ENCODE measurements at regions not wholly inside any gene's neighbourhood (a gene's known extent, or its start where the extent isn't known, plus 50 kb on each side); places are given as distances from the start of the nearest gene placed in this dataset.
A peak's percentile ranks its signal among the peaks of the same experiment; 100 is the strongest.
"Not testable (repeated sequence)": the region's sequence is repeated elsewhere in the genome, so short reads cannot be mapped to it uniquely, and the experiment has no call there.

GRCh38 chr3:185995352-185995751 lies 57.5 kb upstream of the TRA2B start:
- no peak for DNase-seq
- intact Hi-C loops (cut with DNase I), result no loop called here
- Histone ChIP-seq H3K36me3 (no peaks in the 10 kb centered on the region), H3K27ac (no peak overlapping the region), H3K9me3 (no peaks in the 10 kb centered on the region), H3K27me3 (peaks cover 0 to 11% (median 0%) of the 10 kb centered on the region in 4 donors), H3K4me1 (no peaks in the 10 kb centered on the region), H3K4me3 (no peak overlapping the region)
- WGBS, 2 donors, result 78 to 84% methylated on average over 3 of the region's 3 CpGs
- TF ChIP-seq POLR2A (IDR thresholded peaks at IDR 0.05), result no peak
- TF ChIP-seq, protein P1, sequence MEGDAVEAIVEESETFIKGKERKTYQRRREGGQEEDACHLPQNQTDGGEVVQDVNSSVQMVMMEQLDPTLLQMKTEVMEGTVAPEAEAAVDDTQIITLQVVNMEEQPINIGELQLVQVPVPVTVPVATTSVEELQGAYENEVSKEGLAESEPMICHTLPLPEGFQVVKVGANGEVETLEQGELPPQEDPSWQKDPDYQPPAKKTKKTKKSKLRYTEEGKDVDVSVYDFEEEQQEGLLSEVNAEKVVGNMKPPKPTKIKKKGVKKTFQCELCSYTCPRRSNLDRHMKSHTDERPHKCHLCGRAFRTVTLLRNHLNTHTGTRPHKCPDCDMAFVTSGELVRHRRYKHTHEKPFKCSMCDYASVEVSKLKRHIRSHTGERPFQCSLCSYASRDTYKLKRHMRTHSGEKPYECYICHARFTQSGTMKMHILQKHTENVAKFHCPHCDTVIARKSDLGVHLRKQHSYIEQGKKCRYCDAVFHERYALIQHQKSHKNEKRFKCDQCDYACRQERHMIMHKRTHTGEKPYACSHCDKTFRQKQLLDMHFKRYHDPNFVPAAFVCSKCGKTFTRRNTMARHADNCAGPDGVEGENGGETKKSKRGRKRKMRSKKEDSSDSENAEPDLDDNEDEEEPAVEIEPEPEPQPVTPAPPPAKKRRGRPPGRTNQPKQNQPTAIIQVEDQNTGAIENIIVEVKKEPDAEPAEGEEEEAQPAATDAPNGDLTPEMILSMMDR (IDR thresholded peaks at IDR 0.05), result no peak

DNA sequence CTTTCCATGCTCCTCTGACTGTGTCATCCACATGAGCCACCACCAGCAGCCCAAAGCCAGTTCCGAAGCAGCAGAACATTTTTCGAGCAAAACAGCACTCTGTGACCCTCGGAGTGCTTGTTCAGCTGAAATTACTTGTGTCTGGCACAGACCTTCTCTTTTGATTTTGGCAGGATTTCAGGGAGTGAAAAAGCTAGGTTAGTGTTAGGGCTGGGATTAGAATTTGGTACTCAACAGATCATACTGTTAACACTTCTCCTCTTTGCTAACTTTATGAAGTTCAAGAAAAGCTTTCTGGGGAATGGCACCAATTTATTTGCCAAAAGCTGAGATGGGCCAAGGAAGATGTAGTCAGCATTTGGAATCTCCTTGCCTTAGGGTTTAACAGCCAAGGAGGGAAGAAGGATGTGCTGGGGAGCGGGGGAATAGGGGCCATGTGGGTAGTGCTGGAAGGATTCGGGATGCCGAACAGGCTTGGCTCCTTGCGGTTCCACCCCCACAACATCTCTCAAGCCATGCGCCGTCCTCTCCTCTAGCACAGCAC lies 55.1 kb upstream of the TRA2B start:
- Histone ChIP-seq H3K4me1 (no peaks in the 10 kb centered on the region), H3K4me3 (no peak overlapping the region), H3K9me3 (no peaks in the 10 kb centered on the region), H3K27me3 (peaks cover 0 to 7% (median 0%) of the 10 kb centered on the region in 4 donors), H3K36me3 (no peaks in the 10 kb centered on the region), H3K27ac (peak overlapping the region in 2 of 4 donors; percentile 26 to 33)
- WGBS, 2 donors, result 66% methylated on average over 9 of the region's 9 CpGs
- TF ChIP-seq POLR2A (IDR thresholded peaks at IDR 0.05), result no peak
- TF ChIP-seq, protein P1 (IDR thresholded peaks at IDR 0.05), result no peak
- DNase-seq, result no peak
- intact Hi-C loops (cut with DNase I), result no loop called here

DNA sequence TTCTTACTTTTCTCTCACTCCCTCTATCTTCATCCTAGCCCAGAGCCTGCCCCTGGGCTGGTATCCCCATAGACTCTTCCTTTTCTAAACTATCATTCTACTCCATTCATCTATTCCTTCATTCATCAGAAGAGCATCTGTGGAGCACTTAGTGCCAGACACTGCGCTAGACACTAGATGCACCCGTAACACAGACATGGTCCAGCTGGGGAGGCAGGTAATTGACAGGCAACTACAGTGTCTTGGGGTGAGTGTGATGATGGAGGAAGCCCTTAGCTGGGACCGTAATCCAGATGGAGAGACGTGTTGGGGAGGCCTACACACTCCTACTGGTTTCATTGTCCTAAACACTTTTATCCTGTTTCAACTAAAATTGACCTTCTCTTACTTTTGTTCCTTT lies 53.2 kb upstream of the TRA2B start:
- H3K36me3 ChIP-seq; H3K9me3 ChIP-seq; H3K4me3 ChIP-seq; H3K27ac ChIP-seq; intact Hi-C loops (cut with DNase I); H3K4me1 ChIP-seq; DNase-seq; H3K27me3 ChIP-seq: not testable (repeated sequence)
- 92 to 100% methylated on average over 1 to 4 of the region's 4 CpGs for WGBS, 2 donors

- intact Hi-C loops (cut with DNase I), result loop anchor here (10.0 kb wide), 1 partner anchor 555 kb away; the partner anchor contains the start of gene CRYGS
- no peak overlapping the region for H3K4me3 ChIP-seq
- no peaks in the 10 kb centered on the region for H3K9me3 ChIP-seq
- H3K4me1 ChIP-seq, result peaks cover 0 to 3% (median under 1%) of the 10 kb centered on the region in 3 donors
- DNase-seq, result no peak
- peaks cover 0 to 7% (median 0%) of the 10 kb centered on the region in 4 donors for H3K27me3 ChIP-seq
- WGBS, 2 donors, result 91 to 92% methylated on average over 3 of the region's 3 CpGs
- no peaks in the 10 kb centered on the region for H3K36me3 ChIP-seq
- H3K27ac ChIP-seq, result no peak overlapping the region
- TF ChIP-seq, protein P1 (IDR thresholded peaks at IDR 0.05), result no peak
- no peak for TF ChIP-seq POLR2A (IDR thresholded peaks at IDR 0.05)
Measured at GRCh38 chr3:185989511-185989910, 51.7 kb upstream of the TRA2B start.

DNA sequence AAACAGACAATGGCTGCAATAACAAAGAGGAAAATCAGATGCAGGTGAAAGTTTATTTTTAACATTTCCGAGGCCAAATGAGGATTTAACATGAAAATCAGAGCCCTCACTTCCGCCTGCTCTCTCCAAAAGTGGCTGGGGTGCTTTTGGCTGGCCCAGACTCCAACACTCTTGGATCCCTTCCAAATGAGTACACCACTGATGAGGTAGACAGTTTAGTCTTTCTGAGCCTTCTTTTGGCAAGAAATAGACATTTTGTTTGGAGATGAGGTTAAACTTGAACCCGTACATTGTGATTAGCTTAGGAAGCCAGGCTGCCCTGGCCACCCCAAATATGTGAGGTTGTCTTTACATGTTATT lies 51.0 kb upstream of the TRA2B start:
- TF ChIP-seq, protein P1 (IDR thresholded peaks at IDR 0.05), result no peak
- TF ChIP-seq POLR2A (IDR thresholded peaks at IDR 0.05), result no peak
- WGBS, 2 donors, result 59% methylated on average over 3 of the region's 3 CpGs
- DNase-seq, result no peak
- Histone ChIP-seq H3K9me3 (no peaks in the 10 kb centered on the region), H3K4me3 (no peak overlapping the region), H3K36me3 (no peaks in the 10 kb centered on the region), H3K27ac (no peak overlapping the region), H3K27me3 (peaks cover 0 to 11% (median 1%) of the 10 kb centered on the region in 4 donors), H3K4me1 (peaks cover 0 to 9% (median 8%) of the 10 kb centered on the region in 3 donors)
- intact Hi-C loops (cut with DNase I), result loop anchor here (10.0 kb wide), 1 partner anchor 556 kb away; the partner anchor contains the start of gene CRYGS
